ENCODE measurements at regions not wholly inside any gene's neighbourhood (a gene's known extent, or its start where the extent isn't known, plus 50 kb on each side); places are given as distances from the start of the nearest gene placed in this dataset.

DNA sequence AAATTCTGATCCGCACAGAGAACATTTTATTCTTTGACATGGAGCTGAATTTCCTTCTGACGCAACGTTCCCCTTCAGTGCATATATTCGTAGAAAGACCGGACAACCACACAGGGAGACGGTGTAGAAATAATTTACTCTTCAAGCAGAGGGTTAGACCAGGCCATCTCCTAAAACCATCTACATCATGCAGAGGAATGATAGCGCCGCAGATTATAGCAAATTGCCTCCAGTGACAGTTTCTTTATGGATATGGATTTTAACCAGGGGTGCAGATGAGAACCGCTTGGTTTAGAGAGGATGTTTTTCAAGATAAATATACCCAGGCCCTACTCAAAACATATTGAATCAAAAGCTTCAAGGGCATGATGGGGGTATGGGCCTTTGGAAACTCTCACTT lies 759.3 kb upstream of the AUTS2 start:
- no peak for TF ChIP-seq EZH2phosphoT487 (IDR thresholded peaks at IDR 0.05; ENCODE audit: insufficient read depth, low read depth)
- TF ChIP-seq EZH2 (IDR thresholded peaks at IDR 0.05; ENCODE audit: insufficient read depth, poor library complexity, severe bottlenecking): no peak

All from GM23248 (cell line).